ENCODE measurements at regions not wholly inside any gene's neighbourhood (a gene's known extent, or its start where the extent isn't known, plus 50 kb on each side); places are given as distances from the start of the nearest gene placed in this dataset.

- no peak for DNase-seq (ENCODE audit: low read depth in 3 of 3)
These were observed 308.5 kb downstream of the PLK2 start for GRCh38 chr5:58151414-58151813.

- DNase-seq (ENCODE audit: low read depth in 3 of 3), result no peak
These were observed 309.0 kb downstream of the PLK2 start for GRCh38 chr5:58150926-58151325.

DNA sequence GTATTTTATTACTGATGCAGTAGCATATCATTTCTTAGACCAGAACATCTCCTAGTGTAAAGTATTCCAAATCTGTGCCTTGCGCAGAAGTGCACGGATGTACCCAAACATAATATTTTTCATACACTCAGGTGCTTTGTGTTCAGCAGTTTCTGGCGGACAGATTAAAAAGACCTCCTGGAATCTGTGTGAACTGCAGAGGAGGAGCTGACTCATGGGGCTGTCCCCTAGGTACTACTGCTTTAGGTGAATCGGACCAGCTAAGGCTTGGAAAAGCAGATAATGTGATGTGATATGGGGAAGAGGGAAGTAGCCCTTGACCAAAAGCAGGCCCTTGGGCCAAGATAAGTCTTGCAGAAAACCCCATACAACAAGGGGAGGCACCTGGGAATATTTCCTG is 310.1 kb downstream of the PLK2 start:
- DNase-seq (ENCODE audit: low read depth in 3 of 3), result no peak

DNA sequence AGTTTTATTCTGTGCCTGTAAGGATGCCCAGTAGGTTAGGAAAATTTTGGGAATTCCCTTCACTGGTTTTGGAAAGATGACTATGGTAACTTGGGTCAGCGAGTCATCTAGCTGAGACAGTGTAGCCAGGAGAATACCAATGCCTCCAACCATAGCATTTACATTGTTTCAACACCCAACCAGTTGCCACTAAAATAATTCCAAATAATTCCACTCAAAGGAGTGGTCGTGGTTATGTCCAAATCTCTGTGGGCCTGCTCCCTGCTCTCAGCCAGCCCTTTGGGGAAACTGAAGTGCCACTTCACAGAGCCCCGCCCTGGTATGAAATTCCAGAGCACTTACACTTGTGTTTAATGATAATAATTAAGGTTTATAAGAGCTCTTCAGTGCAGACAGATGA is 310.5 kb downstream of the PLK2 start:
- no peak for DNase-seq (ENCODE audit: low read depth in 3 of 3)

DNA sequence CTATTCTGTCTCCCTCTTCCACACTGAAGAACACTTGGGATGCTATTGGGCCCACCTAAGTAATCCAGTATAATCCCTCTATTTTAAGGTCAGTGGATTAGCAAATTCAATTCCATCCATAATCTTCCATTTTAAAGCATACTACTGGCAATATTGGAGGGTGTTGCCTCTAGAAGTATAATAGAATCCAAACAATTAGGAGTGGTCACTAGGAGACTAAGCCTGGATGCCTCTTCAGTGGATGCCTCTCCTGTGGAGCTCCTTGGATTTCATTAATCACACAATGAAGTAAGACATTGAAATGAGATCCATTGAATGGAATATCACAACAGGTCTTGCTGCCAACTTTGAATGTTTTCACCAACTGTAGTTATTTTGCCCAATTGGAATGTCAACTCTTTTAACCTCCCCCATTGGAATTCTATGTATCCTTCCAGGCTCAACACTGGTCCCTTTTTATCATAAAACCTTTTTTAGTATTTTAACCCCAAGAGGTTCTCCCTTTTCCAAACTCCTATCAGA is 311.6 kb downstream of the PLK2 start:
- DNase-seq (ENCODE audit: low read depth in 3 of 3), result no peak

DNA sequence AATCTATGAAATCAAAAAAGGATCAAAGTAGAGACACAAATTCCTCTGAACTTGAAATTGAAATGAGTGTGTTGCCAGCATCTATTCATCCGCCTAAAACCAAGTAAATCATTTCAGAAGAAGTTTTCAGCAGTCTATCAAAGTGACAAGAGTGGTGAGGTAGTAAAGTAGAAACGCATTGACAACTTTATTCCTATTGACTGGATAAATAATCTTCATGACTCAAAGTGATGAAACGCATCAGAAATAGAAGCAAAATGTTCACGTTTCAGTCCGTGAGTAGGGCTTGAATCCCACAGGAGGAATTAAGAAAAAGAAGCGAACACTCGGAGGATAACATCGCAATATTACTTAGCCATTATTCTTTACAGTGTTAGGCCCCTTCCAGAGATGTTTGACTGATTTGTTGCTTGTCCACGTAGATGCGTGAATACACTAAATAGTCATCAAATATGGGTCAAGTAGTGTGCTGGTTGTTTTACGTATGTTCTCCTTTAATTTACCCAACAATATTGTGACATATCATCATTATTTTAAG is 314.4 kb downstream of the PLK2 start:
- DNase-seq (ENCODE audit: low read depth in 3 of 3), result no peak

- DNase-seq (ENCODE audit: low read depth in 3 of 3), result no peak
These were observed 316.2 kb downstream of the PLK2 start for GRCh38 chr5:58143727-58144126.

- no peak for DNase-seq (ENCODE audit: low read depth in 3 of 3)
These were observed 316.7 kb downstream of the PLK2 start for GRCh38 chr5:58143181-58143580.

GRCh38 chr5:58138791-58139190 is 321.1 kb downstream of the PLK2 start:
- DNase-seq (ENCODE audit: low read depth in 3 of 3), result no peak

DNA sequence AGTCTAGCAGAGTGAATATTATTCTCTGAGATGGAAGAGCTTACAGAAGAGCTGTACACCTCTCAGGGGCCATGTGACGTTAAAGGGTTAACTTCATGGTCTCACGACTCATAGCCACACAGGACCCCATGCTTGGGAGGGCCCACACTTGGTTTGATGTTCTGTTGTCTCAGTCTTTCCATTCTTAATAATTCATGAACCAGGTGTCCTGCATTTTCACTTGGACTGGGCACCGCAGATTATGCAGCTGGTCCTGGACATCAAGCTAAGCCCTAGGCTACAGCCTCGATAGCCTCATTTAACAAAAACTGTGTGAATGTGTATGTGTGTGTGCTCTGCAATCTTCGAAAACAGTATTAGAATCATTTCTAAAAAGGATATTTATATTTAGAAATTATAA is 323.5 kb downstream of the PLK2 start:
- DNase-seq (ENCODE audit: low read depth in 3 of 3), result no peak

GRCh38 chr5:58135571-58136335 is 324.1 kb downstream of the PLK2 start:
- DNase-seq (ENCODE audit: low read depth in 3 of 3), result no peak

DNA sequence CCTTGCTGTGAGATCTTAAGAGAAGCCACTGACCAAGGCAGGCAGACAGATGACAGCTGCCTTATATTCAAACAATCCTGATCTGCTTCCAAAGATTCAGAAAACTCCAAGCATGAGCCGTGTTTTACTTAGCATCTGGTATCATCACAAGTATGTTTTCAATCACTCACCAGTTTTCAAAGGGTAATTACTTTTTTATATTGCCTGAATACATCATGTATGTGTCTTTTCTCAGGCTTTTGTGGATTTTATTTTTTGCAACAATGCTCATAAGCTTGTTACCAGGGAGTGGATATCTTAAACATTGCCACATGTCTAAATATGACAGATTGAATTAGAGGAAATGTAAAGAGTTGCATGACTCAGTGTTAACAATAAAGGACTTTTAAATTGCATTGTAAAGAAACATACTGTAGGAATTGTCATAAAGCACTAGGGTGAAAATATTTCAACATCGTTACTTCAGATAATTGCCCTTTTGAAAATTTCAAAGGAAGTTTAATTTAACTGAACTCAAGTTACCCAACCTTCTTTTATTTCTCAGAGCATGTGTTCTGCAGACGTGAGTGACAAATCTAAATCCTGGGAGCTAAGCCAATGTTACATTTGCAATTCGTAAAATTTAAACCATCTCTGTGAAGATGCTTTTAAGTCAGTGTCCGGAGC is 326.1 kb downstream of the PLK2 start:
- DNase-seq (ENCODE audit: low read depth in 3 of 3), result no peak

DNA sequence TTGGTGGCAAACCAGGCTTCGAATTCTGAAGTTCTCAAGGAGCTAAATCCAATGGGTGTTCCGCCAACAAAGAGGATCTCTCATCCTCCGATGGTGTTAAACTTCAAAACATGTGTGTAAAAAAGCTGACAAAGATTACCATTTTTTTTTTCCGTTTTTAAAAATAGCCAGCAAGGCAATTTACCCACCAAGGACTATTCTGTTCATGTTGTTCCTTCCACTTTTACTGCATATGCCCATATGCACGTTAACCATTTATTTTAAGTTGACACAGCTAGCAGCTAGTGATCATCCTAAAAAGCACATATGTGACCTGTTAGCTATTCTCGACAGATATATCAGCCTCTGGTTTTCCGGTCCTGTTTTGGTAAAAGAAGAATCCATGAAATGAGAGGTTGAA is 326.7 kb downstream of the PLK2 start:
- DNase-seq (ENCODE audit: low read depth in 3 of 3), result no peak

- DNase-seq (ENCODE audit: low read depth in 3 of 3), result no peak
These were observed 332.3 kb downstream of the PLK2 start for GRCh38 chr5:58127255-58128220.

GRCh38 chr5:58123501-58123900 is 336.4 kb downstream of the PLK2 start:
- no peak for DNase-seq (ENCODE audit: low read depth in 3 of 3)

DNA sequence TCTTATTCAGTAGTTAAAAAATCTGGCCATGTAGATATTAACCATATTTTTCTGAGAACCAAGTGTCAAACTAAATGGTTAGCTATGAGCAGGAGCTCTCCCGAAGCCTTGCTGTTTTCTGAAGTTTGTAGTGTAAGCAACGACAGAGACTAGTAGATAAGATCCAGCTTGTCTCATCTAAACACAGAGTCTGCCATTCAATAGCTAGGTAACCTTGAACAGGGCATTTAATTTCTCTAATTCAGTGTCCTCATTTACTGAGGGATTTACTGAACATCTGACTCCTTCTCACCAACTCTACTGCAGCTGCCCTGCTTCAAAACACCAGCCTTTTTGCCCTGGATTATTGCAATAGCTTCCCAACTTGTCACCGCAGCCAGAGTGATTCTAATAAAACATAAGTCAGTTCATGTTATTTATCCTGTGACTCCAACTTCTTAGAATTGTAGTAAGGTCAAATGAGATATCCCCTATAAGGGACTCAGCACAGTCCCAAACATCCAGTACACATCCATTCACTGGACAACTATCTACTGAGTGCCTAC is 337.0 kb downstream of the PLK2 start:
- DNase-seq (ENCODE audit: low read depth in 3 of 3), result no peak

DNA sequence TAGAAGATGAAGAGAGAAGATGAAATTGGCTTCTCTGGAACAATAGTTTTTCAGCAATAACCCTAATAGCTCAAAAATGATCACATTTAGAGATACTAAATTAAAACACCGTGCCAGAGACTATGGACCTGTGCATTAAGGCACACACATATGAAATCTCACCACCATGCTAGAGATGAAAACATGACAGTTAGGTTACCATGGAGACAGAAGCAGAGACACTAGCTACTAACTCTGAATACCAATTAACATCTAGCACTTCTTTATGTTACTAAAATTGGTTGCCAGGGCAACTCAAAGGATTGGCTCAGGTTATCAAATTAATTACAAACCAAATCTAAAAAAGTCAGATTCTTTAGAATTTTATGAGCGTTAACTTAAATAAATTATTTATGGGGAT is 337.7 kb downstream of the PLK2 start:
- no peak for DNase-seq (ENCODE audit: low read depth in 3 of 3)

GRCh38 chr5:58121391-58121790 is 338.5 kb downstream of the PLK2 start:
- DNase-seq (ENCODE audit: low read depth in 3 of 3), result no peak

GRCh38 chr5:58117542-58117941 is 342.3 kb downstream of the PLK2 start:
- DNase-seq (ENCODE audit: low read depth in 3 of 3), result no peak

DNA sequence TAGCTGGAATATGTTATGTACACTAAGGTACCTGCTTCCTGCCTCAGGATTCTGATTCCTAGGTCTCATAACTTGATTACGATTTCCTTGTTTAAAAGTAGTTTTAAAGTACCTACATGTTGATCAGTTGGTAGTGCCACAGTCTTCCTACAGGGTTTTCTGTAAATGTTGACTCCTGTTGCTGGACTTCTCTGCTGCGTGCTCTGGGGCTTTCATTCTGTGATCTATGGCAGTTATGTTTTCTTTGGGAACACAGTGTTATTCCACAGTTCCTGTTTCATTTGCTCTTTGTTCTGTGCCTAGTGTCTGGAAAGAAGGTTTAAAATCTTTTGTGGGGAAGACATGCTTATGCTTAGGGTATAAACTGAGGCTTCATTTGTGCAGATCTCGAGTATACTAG is 343.5 kb downstream of the PLK2 start:
- DNase-seq (ENCODE audit: low read depth in 3 of 3), result no peak

DNA sequence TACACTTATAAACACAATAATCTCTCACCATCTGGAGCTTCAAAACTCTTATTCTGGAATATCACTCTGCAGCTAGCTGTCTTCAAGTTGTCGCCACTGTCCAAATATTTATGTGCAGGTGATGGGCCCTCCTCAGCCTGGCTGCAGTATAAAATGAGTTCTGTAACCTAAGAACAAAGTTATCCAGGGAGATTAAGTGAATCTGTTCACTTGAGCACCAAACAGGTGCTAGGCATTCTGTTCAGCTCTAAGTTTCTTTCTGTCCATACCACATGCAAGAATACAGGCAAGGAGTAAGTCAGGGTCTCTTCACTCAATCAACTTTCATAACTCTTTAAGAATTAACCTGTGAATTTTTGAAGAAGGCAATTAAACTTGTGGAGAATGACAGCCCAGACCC is 344.1 kb downstream of the PLK2 start:
- no peak for DNase-seq (ENCODE audit: low read depth in 3 of 3)

DNA sequence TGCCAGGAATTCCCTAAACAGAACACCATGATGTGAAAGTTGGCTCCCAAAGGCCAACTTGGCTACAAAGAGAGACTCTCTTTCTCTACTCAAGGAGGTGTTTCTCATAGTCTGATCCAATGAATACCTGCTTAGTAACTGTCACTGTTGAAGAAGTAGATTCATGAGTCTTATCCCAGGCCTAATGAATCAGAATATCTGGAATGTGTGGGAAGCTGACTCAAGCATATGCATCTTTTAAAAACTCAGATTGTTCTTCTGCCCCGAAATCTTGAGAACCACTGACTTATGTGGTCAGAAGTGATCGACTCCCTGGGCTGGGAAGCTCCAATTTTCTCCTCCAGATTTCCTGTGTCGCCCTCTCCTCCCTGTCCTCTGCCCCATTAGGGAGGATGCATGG is 345.6 kb downstream of the PLK2 start:
- DNase-seq (ENCODE audit: low read depth in 3 of 3), result no peak
